ENCODE measurements at regions not wholly inside any gene's neighbourhood (a gene's known extent, or its start where the extent isn't known, plus 50 kb on each side); places are given as distances from the start of the nearest gene placed in this dataset.

GRCh38 chr12:19066475-19067001 is 63.0 kb upstream of the PLEKHA5 start:
- ChIA-PET CTCF (interaction anchor here (0.6 kb wide), 1 partner anchor 480 kb away, joined by 3 read pairs; no protein-coding TSS in a partner anchor), POLR2A (no interaction called here)
- Mint-ChIP-seq H3K27ac (no peak overlapping the region), H3K27me3 (no peaks in the 10 kb centered on the region), H3K4me1 (no peaks in the 10 kb centered on the region), H3K4me3 (no peak overlapping the region), H3K9me3 (ENCODE audit: insufficient read depth) (no peaks in the 10 kb centered on the region)
- ATAC-seq (ENCODE audit: low read depth) (no peak), DNase-seq (no peak)
- no peak overlapping the region for H3K4me2 ChIP-seq (replicated peaks; ENCODE audit: low read depth, low read length, poor library complexity, severe bottlenecking)
- H4K20me1 ChIP-seq (ENCODE audit: control insufficient read depth, insufficient read depth, low read length, poor library complexity, severe bottlenecking): no peaks in the 10 kb centered on the region
- no peaks in the 10 kb centered on the region for H3K79me2 ChIP-seq (ENCODE audit: control insufficient read depth, insufficient read depth, low read length)
- no peaks in the 10 kb centered on the region for H3K4me1 ChIP-seq (ENCODE audit: control insufficient read depth in 2 of 2, insufficient read depth in 2 of 2, low read length in 2 of 2)
- no peaks in the 10 kb centered on the region for H3K36me3 ChIP-seq (replicated peaks in 1 of 2; ENCODE audit: control extremely low read depth in 1 of 2, control insufficient read depth in 1 of 2, extremely low read depth in 1 of 2, insufficient read depth in 2 of 2, low read length in 1 of 2)
- no peak overlapping the region for H3K9ac ChIP-seq (ENCODE audit: low read length)
- no peak overlapping the region for H3K27ac ChIP-seq (ENCODE audit: low read length in 2 of 2)
- peaks cover 0 to 3% (median 0%) of the 10 kb centered on the region in 3 donors for H3K9me3 ChIP-seq (ENCODE audit: control extremely low read depth in 1 of 3, control insufficient read depth in 2 of 3, insufficient read depth in 1 of 3, low read length in 2 of 3)
- no peaks in the 10 kb centered on the region for H3K27me3 ChIP-seq (replicated peaks in 1 of 4; ENCODE audit: control extremely low read depth in 1 of 4, control insufficient read depth in 3 of 4, insufficient read depth in 4 of 4, low read length in 3 of 4)
- intact Hi-C loops (cut with micrococcal nuclease): no loop called here
- no peak overlapping the region for H2AFZ ChIP-seq (ENCODE audit: insufficient read depth, low read depth, low read length, poor library complexity, severe bottlenecking)
- WGBS (ENCODE audit: insufficient coverage): no CpG with 5 or more reads among the region's 3 CpGs
- no peak overlapping the region for H3K4me3 ChIP-seq (ENCODE audit: control extremely low read depth in 1 of 5, extremely low read depth in 1 of 5, insufficient read depth in 1 of 5, low read depth in 2 of 5, low read length in 4 of 5)
- no peak for TF ChIP-seq CTCF (IDR thresholded peaks at IDR 0.05)
- no peak for TF ChIP-seq EZH2 (IDR thresholded peaks at IDR 0.05; ENCODE audit: borderline replicate concordance, insufficient read depth, low read depth, low read length, poor library complexity, severe bottlenecking)

GRCh38 chr12:19068137-19068536 is 61.4 kb upstream of the PLEKHA5 start:
- no peak overlapping the region for H3K4me3 Mint-ChIP-seq
- Histone ChIP-seq H3K4me1 (ENCODE audit: control insufficient read depth in 2 of 2, insufficient read depth in 2 of 2, low read length in 2 of 2) (no peaks in the 10 kb centered on the region), H3K27ac (ENCODE audit: low read length in 2 of 2) (no peak overlapping the region), H3K27me3 (replicated peaks in 1 of 4; ENCODE audit: control extremely low read depth in 1 of 4, control insufficient read depth in 3 of 4, insufficient read depth in 4 of 4, low read length in 3 of 4) (no peaks in the 10 kb centered on the region), H3K4me3 (ENCODE audit: control extremely low read depth in 1 of 5, extremely low read depth in 1 of 5, insufficient read depth in 1 of 5, low read depth in 2 of 5, low read length in 4 of 5) (no peak overlapping the region), H3K4me2 (replicated peaks; ENCODE audit: low read depth, low read length, poor library complexity, severe bottlenecking) (no peak overlapping the region), H3K36me3 (replicated peaks in 1 of 2; ENCODE audit: control extremely low read depth in 1 of 2, control insufficient read depth in 1 of 2, extremely low read depth in 1 of 2, insufficient read depth in 2 of 2, low read length in 1 of 2) (no peaks in the 10 kb centered on the region), H4K20me1 (ENCODE audit: control insufficient read depth, insufficient read depth, low read length, poor library complexity, severe bottlenecking) (no peaks in the 10 kb centered on the region), H3K9ac (ENCODE audit: low read length) (no peak overlapping the region), H3K9me3 (ENCODE audit: control extremely low read depth in 1 of 3, control insufficient read depth in 2 of 3, insufficient read depth in 1 of 3, low read length in 2 of 3) (peaks cover 0 to 3% (median 0%) of the 10 kb centered on the region in 3 donors), H3K79me2 (ENCODE audit: control insufficient read depth, insufficient read depth, low read length) (no peaks in the 10 kb centered on the region), H2AFZ (ENCODE audit: insufficient read depth, low read depth, low read length, poor library complexity, severe bottlenecking) (no peak overlapping the region)
- no peak for ATAC-seq (ENCODE audit: low read depth)
- no peaks in the 10 kb centered on the region for H3K27me3 Mint-ChIP-seq
- H3K4me1 Mint-ChIP-seq: no peaks in the 10 kb centered on the region
- DNase-seq: no peak
- intact Hi-C loops (cut with micrococcal nuclease): no loop called here
- ChIA-PET POLR2A (no interaction called here), CTCF (no interaction called here)
- H3K9me3 Mint-ChIP-seq (ENCODE audit: insufficient read depth): no peaks in the 10 kb centered on the region
- H3K27ac Mint-ChIP-seq: no peak overlapping the region
- no CpG with 5 or more reads among the region's 1 CpG for WGBS (ENCODE audit: insufficient coverage)
- TF ChIP-seq CTCF (IDR thresholded peaks at IDR 0.05) (no peak), EZH2 (IDR thresholded peaks at IDR 0.05; ENCODE audit: borderline replicate concordance, insufficient read depth, low read depth, low read length, poor library complexity, severe bottlenecking) (no peak)

Data from B cell (primary cell).